Umbilical cord (tissue), 1 donor: ENCODE measurements at regions not wholly inside any gene's neighbourhood (a gene's known extent, or its start where the extent isn't known, plus 50 kb on each side); places are given as distances from the start of the nearest gene placed in this dataset.
"Not testable (repeated sequence)": the region's sequence is repeated elsewhere in the genome, so short reads cannot be mapped to it uniquely, and the experiment has no call there.

Source experiments
- DNase-seq: peaks from one replicate; pipeline ENCODE4 v3.0.0-alpha.2; 2015; ENCODE audit warnings: low spot score

DNA sequence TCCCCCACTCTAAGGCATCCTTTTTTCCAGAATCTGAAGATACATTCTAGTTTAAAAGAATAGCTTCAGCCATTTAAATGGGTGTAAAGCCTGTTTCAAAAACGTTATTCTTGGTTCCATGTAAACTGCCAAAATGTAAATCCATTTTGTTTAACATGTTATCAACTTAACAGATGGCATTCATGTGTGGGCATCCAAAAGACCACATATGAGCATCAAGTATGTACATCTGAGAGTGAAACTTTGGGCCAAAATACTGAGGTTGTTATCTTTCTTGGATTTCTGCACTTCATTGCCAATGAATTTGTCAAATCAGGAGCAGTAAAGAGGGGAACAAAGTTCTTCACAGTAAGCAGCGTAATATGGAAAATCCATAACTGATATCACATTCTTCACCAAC is 395.4 kb downstream of the ZNF804A start:
- DNase-seq = no peak

DNA sequence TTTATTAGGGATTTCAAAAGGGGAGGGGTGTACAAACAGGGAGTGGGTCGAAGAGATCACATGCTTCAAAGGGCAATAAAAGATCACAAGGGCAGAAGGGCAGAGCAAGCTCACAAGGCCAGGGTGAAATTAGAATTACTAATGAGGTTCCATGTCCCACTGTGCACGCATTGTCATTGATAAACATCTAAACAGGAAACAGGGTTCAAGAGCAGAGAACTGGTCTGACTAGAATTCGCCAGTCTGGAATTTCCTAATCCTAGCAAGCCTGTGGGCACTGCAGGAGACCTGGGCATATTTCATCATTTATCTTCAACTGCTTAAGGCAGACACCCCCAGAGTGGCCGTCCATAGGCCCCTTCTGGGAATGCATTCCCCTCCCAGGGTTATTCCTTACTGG is 408.2 kb downstream of the ZNF804A start:
- no peak for DNase-seq

DNA sequence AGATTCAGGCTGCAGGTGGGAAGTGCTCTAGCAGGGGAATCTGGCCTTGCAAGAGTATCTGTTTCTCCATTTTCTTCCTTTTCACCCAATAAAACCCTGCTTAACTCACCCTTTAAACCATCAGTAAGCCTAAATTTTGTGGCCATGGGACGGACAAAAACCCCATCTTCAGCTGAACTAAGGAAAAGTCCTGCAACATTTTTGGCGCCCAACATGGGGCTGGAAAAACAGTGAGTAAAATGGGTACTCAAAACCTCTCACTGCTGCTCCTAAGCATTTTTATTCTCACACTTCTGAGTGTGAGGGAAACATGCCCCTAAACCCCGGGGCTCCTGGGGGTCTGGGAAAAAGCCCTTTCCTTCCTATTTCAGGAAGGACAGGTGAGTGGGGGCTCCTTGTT is 414.3 kb downstream of the ZNF804A start:
- DNase-seq = no peak

DNA sequence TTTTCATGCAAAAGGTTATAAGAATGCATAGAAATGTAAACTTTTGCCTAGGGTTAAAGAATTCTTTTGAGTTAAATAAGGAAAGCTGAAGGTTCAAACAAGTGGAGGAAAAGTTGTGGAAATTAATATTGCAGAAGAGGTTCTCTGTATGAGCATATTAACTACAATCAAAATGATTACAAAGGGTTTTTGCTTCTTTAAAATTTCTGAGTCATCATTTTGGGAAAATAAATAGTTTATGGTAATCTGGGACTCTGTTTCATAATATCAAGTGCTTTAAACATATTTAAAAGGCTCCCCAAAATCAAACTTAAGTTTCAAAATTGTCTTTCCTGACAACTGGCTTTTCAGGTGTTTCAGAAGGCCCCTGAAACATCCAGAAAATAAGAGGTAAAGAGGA is 415.7 kb downstream of the ZNF804A start:
- DNase-seq = no peak

DNA sequence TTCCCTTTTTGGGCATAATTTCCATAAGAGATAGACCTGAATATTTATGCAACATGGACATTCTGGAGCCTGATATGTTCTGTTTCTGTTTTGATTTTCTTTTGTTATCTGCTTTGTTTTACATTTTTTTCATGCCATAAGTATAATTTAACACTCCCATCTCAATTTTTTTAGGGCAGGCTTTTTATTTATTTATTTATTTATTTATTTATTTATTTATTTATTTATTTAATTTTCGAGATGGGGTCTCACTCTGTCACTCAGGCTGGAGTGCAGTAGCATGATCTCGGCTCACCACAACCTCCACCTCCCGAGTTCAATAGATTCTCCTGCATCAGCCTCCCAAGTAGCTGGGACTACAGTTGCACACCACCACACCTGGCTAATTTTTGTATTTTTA is 427.6 kb downstream of the ZNF804A start:
- not testable (repeated sequence) for DNase-seq

DNA sequence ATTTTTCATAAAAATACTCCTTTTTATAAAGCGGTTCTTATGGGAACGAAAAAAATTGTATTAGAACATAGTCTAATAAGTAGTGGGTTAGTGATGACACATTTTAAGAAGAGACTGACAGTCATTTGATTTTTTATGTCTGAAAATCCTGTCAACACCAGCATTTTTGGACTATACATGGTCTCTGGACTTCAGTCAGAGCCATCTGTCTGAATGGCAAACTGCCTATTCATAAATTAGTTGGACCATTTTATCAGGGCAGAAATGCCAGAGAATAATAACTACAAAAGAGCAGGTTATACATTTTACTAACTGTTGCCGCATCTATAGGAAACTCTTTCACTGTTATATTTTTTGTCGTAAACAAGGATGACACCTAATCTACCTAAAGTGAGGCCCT is 437.6 kb downstream of the ZNF804A start:
- DNase-seq = no peak

DNA sequence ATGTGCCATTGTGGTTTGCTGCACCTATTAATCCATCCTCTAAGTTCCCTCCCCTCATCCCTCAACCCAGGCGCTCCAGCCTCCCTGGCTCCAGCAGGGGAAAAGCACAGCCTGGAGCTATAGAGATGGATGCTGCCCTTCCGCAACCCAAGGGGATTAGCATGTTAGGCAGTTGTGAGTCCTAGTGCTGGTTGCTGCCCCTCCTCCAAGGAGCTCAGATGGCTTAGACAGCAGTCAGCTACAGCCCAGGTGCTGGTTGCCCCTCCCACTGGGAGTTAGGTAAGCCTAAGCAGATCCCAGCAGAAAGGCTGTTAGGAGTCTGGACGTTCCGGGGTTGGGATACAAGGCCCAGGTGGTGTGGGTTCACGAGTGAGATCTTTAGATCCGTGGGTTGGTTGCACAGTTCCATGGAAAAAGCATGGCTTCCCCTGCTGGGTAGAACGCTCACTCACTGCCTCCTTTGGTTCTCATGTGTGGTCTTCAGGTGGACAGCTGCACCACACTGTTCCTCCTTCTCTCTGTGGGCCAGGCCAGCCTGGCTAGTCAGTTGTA is 446.1 kb downstream of the ZNF804A start:
- DNase-seq = no peak

DNA sequence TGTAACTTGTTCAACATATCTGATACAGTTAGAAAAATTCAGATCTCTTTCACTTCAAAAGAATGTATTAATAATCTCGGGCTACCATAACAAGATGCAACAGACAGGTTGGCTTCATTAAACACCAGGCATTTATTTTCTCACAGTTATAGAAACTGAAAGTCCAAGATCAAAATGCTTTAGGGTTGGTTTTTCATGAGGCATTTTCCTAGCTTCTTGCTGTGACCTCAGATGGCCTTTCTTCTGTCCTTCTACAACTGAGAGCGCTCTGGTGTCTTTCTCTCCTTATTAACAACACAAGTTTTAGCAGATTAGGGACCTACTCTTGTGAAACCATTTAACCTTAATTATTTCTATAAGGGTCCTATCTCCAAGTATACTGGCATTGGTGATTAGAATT is 452.5 kb downstream of the ZNF804A start:
- no peak for DNase-seq

DNA sequence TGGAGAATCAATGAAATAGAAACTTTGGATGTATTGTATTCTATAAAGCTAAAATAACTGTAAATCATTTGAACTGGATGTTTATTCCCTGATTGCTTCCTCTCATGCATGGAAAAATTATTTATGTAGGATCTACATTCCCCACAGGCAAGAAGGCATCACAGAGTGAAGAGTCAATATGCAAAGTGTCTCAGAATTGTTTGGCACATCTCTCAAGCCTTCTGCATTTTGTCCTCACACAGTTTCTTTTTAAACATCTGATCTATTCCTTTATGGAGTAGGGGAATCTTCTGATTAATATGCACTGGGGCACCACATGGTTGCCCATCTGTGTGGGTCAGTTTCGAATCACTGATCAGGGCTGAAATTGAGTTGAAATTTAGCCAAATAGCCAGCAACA is 465.4 kb downstream of the ZNF804A start:
- DNase-seq = no peak

DNA sequence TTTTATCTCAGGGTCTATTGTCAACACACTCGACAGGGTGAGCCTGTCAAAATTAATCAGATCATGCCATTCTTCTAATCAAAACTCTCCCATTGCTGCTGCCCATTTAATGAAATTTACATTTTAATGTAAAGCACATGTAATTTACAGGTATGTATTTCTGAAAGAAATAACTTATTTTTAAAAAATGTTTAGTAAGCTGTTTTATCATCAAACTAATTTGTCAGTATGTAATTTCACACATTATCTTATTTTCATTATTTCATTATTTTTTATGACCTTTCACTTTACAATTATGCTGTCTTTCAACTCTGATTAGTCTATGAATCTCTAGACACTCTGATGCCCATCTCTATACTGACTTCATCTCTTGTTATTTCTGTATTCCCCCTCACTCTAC is 467.8 kb downstream of the ZNF804A start:
- no peak for DNase-seq

DNA sequence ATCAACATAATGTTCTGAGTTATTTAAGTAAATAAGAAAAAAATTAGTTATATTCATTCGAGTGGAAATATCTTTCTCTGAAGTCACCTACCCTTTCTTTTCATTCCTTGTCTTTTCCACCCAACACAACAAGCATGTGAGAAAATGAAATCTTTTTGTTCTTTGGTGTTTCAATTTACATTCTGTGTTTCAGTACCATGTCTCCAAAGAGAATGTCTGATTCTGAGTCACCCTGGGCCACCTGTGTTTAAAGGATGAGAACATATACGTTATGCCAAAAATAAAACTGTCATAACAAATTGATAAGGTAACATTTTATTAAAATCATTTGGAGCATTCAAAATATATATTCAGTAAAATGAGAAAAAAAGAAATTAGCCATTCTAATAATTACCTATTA is 470.8 kb downstream of the ZNF804A start:
- no peak for DNase-seq

DNA sequence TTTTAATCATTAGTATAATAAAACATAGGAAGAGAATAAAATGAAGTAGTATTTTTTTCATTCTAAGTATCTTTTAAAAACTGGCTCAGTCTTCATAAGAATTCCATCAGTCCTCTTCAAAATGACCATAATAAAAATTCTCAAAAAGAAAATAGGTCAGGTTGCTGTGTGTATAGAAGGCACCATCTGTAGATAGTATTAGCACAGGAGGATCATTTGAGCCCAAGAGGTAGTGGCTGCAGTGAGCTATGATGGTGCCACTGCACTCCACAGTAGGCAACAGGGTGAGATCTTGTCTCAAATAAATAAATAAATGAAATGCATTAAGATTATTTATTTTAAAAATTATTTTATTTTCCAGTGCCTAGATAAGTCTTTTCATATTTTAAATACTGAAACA is 475.8 kb downstream of the ZNF804A start:
- no peak for DNase-seq

DNA sequence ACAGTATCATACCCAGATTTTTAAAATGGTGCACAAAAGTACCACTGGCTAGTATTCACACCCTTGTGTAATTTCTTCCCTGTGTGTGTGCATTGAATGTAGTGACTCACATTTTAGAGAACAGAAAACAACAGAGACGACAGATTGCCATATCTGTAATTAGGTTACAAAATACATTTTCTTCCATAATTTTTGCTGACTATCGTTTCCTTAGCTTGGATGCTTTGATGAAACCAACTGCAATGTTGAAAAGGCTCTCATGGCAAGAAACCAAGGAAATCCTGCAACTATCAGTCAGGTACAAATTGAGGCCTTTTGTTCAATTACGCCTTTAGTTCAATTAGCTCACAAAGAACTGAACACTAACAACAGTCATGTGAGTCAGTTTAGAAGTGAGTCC is 484.4 kb downstream of the ZNF804A start:
- DNase-seq = no peak

DNA sequence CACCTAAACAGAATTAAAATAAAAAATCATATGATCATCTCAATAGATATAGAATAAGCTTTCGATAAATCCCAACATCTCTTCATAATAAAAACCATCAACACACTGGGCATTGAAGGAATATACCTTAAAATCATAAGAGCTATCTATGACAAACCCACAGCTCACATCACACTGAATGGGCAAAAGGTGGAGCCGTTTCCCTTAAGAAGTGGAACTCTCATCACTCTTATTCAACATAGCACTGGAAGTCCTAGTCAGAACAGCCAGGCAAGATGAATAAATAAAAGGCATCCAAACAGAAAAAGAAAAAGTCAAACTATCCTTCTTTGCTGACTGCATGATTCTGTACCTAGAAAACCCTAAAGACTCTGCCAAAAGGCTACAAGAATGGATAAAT is 510.3 kb downstream of the ZNF804A start:
- DNase-seq = no peak

DNA sequence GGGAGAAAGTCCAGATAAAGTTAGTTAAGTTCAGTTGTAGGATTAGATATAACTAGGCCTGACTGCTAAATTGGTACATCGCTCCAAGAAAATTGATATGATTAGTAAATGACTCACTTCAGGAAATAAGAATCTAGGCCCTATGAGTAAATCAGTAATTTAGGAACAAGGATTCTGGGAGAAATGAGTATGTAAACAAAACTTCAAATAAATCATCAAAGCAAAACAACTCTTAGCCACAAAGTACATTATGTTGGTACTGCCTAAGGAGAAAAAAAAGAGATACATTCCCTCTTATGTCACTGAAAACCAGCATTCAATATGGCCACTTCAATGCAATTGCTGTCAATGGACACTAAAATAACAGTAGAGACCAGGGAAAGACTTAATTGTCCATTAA is 529.1 kb downstream of the ZNF804A start:
- no peak for DNase-seq

DNA sequence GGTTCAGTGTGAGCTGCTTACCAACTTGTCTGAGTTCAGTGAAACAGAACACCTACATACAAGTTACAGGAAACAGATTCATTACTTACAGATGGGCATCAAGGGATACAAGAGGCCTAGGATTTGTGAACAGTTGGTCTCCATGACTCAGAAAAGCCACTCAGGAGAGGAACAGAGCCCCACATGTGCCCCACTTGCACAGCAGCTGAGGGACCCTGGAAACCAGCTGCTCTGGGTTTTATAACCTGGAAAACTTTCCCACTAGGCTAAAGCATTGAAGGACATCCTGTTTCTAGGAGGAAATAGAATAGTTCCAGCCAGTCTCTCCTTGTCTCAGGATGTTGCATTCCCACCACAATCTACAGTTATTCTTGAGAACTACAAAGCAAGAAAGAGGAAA is 530.0 kb downstream of the ZNF804A start:
- no peak for DNase-seq

DNA sequence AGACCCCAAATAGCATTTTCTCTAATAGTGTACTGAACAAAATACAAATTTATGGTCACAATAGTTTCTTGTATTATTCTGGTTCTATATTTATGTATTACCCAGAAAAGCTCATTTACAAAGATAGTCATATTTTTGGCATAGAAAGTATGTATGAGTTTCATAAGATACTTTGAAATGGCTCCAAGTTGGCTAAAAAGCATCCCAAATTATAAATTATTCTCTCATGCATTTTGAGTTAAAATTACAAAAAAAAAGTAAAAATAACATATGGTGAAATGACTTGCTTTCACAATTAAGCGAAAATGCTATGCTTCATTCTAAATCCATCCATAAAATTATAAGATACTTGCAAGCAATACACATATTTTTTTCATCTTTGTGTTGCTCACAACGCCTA is 530.7 kb downstream of the ZNF804A start:
- no peak for DNase-seq

DNA sequence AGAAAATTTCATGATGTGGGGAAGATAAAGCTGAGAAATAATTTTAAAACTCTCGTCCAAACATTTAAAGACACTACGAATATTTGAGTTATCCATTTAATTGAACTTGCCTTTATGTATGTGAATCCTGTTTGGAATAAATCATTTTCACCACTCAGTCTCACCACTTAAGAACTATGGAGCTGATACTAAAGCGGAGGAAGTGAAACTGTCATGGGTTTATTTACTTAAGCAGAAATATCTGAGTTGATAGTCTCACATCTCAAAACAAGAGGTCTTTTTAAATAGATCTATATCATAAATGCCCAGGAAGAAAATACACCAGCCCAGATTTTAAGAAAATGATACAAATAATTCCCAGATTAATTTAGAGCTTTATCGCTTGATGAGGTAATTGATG is 532.4 kb downstream of the ZNF804A start:
- DNase-seq = no peak

DNA sequence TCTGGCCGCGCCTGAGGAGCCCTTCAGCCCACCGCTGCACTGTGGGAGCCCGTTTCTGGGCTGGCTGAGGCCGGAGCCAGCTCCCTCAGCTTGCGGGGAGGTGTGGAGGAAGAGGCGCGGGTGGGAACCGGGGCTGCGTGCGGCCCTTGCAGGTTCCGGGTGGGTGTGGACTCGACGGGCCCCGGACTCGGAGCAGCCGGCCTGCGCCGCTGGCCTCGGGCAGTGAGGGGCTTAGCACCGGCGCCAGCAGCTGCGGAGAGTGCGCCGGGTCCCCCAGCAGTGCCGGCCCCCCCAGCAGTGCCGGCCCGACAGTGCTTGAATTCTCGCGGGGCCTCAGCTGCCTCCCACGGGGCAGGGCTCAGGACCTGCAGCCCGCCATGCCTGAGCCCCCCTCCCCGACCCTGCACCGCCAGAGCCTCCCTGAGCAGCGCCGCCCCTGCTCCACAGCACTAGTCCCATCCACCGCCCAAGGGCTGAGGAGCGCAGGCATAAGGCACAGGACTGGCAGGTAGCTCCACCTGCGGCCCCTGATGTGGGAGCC is 534.2 kb downstream of the ZNF804A start:
- DNase-seq = no peak

DNA sequence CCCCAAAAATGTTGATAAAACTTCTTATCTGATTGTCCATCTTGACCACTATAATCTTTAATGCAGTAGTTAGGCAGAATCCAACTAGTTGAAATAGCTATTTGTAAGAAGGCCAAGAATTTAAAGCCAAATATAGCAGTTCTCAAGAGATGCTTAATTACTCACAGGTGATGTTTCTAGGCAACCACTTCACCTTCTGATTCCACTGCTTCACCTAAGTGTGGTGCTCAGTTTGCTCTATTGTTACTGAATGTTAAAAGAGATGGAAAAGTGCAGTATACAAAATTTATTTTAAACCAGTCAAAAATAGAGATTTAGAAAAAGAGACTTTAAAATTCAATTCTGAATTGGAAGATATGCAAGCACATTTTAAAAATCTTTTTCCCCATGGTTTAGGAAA is 539.4 kb downstream of the ZNF804A start:
- DNase-seq = no peak

DNA sequence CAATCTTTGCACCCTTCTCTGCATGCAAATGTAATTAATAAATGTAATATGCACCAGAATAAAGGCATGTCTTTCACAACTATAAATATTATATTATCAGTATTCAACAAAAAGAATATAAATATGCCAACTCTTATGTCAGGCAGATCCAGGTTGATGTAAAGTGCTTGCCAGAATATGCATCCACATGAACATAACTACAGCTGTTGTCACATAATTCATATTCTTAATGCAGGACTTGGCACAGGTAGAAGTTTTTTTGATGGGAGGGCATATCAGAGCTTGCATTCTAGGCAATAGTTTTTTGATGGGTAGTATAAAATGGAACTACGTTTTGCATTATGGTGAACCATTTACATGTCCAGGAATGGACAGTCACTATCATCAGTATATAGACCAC is 544.3 kb downstream of the ZNF804A start:
- DNase-seq = peak; percentile 8

DNA sequence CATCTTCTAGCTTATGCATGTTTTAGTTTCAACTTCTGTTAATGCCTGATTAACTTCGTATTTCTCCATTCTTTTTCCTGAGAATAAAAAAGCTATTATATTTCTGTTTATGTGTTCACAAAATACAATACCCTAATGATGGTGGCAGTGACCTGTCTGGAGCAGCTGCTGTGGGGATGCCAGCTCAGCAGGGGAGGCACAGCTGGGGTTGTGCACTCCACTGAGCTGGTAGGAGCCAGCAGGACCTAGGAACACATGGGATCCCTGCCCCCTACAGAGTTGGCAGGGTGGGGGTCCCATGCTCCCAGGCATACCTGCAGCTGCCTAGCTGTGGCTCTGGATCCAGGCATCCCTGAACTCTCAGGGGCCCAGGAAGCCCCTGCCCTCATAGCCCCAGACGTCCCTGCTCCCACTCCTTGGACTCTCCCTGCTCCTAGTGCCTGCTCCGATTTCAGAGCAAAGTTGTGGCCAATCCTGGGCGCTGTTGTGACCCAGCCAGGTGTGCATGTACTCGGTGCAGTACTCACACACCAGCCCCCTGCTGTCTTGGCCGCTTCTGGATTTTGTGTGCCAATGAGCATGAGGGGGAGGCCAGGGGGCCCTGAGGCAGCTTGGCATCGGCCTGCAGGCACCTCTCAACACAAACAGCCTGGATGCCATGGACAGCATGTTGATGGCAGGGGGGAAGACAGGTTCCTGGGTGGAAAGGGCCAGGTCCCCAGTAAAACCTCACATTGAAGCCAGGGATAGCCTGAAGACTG is 546.0 kb downstream of the ZNF804A start:
- no peak for DNase-seq

DNA sequence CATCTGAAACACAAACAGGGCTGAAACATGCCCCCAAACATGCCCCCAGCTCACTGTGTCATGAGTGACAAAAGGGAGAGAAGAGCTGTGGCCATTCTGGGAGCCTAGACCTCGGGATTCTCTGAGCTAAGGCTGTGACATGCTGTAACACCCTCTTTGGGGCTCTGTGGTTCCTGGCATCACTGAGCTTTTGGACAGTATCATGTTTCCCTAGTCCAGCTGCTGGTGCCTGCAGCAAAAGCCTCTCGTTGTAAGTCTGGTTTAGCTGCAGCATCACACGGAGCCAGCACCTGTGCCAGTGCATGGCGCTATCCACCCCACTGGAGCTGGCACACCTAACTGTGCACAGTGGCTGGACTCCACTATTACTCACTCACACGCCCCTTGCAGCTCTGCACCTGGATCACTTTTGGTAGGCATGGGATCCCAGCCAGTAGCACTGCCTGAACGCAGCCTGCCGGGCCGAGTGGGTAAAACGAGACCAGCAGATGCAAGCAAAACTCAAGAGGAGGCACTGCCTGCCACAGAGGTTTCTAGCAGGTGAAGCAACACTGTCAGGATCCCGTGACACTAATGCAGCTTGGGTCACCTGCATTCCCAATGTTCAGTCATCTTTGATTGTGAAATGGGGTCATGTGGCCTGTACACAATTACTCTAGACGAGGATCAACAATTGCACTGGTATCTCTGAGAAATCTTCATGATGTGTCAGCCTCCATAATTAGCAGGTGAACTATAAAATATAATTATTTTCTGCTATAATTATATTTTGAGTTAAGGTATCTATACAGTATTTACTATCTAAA is 547.2 kb downstream of the ZNF804A start:
- DNase-seq = no peak
